HG03520 (cell line): ENCODE measurements at regions not wholly inside any gene's neighbourhood (a gene's known extent, or its start where the extent isn't known, plus 50 kb on each side); places are given as distances from the start of the nearest gene placed in this dataset.
A peak's percentile ranks its signal among the peaks of the same experiment; 100 is the strongest.

Source experiments
- ATAC-seq: cut with Tn5 transposase; IDR thresholded peaks from one replicate; pipeline ENCODE4 v1.9.1; 2021; ENCODE audit warnings: mild to moderate bottlenecking, moderate library complexity; ENCODE audit not compliant: unreplicated experiment

DNA sequence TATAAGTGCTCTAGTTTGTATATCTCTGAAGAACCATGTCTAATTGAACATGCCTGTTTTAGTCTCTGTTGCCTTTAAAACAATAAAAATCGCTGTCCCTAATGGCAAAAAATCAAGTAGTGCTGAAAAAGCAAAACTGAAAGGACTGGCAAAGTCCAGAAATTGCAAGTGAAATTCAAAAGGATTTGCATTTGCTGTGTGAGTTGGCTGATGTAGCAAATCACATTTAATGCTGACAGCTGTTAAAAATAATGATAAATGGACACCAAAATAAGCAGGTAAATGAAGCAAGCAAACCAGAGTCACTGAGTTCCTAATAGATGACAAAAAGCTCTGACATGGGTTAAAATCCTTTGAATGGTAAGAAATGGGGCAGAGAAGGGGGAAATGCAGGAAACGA lies 874.1 kb downstream of the GRM8 start:
- peak; percentile 63 for ATAC-seq

DNA sequence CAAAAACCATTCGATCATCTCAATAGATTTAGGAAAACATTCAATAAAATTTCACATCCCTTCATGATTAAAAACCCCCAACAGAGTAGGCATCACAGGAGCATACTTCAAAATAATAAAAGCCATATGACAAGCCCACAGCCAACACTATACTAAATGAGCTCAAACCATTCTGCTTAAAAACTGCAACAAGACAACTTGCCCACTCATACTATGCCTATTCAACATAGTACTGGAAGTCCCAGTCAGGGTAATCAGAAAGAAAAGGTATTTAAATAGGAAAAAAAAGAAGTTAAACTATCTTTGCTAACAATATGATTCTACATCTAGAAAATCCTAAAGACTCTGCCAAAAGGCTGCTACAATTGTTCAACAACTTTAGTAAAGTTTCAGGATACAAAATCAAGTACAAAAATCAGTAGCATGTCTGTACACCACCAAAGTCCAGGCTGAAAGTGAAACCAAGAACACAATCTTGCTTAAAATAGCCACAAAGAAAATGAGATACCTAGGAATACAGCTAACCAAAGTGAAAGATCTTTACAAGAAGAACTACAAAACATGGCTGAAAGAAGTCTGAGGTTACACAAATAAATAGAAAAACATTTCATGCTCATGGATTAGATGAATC lies 882.6 kb downstream of the GRM8 start:
- ATAC-seq = peak; percentile 60

DNA sequence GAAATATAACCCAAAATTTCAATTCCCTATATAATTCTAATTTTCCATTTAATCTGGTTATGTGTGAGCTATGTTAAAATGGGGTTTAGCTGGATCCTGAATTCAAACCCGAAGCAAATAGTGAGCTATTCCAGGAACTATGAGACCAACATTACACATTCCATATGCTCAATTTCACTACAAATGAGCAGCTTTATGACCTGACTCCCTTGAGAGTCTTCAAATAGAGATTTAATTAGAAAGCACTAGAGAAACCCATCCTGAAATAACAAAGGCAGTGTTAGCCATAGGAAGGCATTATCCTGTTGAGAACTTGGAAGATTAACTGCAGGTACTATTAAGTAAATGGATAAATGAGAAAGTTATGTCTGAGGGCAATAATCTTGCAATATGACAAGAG lies 890.0 kb downstream of the GRM8 start:
- no peak for ATAC-seq

DNA sequence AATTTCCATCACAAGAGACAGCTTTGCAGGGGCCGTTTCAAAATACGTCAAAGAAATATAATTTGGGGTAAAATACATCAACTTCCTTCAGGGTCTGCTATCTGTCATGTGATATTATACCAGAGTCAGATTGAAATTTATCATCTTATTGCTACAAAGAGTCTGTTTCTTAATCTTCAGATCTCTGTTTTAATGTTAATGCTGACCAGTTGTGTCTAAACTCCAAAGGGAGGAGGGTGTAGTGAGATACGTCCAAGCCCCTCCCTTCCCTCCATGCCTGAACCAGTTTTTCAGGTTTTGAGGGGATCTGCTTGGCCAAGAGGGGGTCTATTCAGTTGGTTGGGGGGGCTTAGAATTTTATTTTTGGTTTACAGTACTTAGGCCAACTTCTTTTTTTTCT lies 891.6 kb downstream of the GRM8 start:
- ATAC-seq = no peak

DNA sequence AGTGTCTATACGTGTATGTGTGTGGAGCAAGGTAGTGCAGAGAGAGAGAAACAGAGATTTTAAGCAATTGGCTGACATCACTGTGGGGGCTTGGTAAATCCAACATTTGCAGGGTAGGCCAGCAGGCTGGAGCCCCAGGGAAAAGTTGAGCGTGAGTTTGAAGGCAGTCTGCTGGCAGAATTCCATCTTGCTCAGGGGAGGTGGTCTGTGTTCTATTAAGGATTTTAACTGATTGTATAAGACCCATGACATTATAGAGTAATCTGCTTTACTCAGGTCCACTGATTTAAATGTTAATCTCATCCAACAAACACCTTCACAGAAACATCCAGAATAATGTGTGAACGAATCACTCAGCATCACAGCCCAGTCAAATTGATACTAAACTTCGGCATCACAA lies 912.9 kb downstream of the GRM8 start:
- no peak for ATAC-seq

DNA sequence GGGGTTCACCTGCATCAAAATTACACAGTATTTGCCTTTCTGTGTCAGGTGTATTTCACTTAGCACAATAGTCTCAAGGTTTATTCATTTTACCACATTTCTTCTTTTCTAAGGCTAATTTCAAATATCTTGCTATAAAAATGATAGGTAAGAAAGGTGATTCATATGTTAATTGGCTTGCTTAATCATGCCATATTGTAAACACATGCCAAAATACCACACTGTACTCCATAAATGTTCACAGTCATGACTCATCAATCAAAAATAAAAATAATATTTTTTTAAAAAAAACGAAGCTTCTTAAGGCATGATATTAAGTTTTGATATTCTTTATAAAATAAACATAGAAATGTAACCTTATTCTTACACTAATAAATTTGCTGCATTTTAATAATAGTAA lies 947.1 kb downstream of the GRM8 start:
- ATAC-seq = no peak

DNA sequence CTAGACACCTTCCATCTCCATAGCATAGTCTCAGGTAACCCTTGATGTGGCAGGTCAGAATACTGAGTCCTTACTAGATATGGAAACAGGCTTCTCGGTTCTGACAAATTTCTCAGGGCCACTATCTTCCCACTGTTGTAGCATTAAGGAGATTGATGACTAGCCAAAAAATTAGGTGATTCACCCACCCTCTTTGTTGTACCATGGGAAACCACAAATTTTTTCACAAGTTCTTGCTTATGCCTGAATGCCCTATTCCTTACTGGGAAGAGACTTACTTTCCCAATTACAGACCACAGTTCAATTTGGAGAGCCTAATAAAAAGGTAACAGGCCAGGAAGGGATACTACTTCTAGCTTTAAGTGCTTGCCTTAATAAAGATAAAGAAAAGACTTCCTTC lies 948.8 kb downstream of the GRM8 start:
- ATAC-seq = no peak

DNA sequence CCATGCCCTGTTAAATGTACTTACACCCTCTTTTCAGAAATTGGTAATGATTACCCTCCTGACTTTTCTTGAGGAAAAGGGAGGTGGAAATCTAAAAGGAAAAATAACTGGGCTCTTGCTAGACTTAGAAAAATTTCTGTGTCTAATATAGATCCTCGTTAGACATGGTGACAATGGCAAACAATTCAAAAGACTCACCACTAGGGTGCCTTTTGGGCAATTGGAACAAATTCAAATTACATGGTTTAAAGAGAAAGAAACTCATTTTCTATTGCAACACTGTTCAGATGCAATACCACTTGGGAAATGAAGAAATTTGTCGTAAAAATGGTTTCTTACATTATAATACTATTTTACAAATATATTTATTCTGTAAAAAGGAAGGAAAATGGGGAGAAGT lies 950.1 kb downstream of the GRM8 start:
- no peak for ATAC-seq

DNA sequence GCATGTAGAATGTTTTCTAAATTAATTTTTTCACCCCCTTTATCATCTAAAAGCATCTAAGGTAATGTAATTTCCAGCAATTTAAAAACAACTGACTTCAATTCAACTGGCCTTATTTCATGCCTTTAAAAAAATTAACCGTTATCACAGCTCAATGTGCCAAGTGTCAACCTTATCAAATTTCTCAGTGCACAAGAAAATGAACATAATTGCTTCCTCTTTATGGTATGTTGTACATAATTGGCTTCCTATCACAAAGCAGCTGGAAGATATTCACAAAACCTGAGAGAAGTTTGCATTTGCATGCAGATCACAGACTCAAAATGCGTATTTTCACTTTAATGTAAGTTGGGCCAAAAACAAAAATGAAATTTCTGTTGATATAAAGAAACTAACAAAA lies 966.4 kb downstream of the GRM8 start:
- no peak for ATAC-seq

DNA sequence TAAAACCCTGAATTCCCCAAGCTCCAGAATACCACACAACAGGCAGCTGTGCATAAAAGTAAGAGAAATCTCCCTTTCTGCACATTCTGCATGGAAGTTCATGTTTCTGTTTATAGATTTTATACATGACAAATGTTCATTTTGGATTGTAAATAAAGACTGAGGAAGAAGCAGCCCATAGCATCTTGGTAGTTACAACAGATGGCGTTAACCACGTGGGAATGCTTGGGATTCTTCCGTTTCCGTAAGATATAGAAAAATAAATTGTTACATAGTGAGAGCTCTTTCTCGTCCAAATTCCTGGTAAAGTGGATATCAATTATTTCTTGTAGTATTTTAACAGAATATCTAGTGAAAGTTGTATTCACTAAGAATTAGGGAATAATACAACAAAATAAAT lies 1016.5 kb downstream of the GRM8 start:
- ATAC-seq = no peak

DNA sequence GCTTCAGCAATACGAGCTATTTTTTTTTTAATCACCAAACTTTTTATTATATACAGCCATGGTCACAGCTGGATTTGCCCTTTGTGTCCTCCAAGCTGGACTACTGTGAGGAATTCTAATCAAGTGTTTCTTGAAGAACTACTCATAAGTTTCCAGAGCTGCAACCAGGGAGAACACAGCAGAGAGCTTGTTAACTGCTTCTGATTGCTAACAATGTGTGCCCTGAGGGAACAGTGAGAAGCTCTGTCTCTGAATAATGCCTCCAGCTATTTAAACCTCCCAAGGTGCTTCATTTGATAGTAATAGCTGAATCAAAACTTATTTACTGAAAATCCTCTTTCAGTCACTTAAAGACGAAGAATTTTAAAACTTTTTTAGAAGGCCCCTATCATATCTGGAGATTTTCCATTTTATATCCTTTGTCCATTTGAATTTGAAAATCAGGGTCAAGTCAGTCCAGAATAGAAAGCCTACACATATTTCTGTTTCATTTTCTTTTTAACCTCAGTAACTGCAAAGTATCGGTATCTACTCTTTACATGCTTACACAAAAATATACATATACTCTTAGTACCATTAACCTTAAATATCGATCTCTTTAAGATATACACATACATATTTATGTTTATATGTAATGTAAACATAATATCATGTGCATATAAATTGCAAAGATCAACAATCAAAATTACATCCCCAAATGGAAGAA lies 1024.2 kb downstream of the GRM8 start:
- no peak for ATAC-seq

DNA sequence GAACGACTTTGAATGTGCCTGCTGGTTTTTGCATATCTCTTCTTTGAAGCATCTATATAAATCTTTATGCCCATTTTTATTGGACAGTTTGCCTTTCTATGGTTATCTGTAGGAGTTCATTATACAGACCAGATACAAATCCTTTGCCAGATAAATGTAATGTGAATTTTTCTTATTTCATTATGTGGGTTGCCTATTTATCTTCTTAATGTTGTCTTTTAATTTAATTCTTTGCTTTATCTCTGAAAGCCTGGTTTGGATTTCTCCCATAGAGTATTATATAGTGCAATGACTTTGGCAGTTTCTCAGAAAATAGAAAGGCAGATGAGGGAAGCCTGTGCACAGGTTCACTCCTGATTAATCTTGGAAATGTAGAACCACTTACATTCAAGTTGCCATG lies 1025.1 kb downstream of the GRM8 start:
- no peak for ATAC-seq

DNA sequence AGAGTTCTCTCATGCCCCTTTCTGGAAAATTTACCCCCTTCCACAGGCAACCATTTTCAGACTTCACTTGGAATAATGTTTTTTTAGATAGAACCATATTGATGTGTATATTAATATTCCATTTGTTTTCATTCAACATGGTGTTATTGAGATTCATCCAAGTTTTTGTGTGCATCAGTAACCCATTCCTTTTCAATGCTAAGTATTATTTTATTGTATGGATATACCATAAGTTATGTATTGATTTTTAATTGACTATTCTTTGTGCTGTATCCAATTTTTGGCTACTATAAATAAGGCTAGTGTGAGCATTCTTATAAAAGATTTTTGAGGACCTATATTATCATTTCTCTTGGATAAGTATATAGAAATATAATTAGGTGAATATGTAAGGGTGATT lies 1025.7 kb downstream of the GRM8 start:
- no peak for ATAC-seq

DNA sequence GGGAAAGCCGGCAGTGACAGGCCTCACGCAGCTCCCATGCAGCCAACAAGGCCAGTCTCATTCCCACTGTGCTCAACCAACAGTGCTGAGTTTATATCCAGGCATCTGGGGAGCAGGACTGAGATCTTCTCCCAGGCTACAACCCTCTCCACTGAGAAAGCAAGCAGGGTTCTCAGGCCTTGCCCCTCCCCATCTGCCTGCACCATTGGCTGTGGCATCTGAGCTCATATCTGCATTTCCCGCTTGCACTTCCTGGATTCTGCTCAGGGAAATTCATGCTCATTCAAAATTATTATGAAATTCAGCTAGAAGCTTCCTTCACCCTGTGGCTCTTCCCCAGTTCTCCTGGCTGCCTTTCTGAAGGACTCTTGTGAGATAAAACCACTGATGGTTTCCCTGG lies 1029.0 kb downstream of the GRM8 start:
- ATAC-seq = no peak

DNA sequence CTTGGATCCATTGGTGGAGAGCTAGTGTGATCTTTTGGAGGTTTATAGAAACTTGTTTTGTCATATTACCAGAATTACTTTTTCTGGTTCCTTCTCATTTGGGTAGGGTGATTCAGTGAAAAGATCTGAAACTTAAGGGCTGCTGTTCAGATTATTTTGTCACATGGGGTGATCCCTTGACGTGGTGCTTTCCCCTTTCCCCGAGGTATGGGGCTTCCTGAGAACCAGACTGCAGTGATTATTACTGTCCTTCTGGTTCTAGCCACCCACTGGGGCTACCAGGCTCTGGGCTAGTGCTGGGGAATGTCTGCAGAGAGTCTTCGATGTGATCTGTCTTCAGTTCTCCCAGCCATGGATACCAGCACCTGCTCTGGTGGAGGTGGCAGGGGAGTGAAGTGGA lies 1030.0 kb downstream of the GRM8 start:
- no peak for ATAC-seq

DNA sequence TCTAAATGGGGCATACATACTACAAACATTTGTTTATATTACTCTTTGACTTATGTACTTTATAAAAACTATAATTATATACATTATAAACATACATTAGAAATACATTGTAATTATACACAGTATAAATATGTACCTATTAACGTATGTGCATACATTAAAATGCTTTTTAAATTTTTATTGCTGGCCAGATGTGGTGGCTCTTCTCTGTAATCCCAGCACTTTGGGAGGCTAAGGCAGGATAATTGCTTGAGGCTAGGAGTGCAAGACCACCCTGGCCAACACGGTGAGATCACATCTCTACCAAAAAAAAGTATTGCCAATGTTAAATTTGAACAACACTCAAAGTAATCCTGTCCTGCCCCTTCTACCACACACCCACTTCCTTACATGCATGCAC lies 1037.0 kb downstream of the GRM8 start:
- ATAC-seq = no peak

DNA sequence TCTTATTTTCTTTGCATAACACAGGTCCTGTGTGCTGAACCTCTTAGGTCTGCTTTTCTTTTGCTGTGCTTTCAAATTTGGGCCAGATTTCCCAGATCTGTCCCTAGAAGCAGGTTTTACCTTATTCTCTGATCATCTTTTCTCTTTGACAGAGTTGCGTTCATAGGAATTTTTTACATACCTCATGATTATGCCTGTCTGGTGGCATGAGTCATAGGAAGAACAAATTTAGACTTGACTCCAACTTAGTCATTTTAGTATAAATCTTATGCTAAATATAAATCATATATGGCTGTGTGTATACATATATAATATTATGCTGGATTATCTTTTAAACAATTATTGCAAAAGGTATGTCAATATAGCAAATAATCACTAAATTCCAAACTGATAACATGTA lies 1038.9 kb downstream of the GRM8 start:
- no peak for ATAC-seq

DNA sequence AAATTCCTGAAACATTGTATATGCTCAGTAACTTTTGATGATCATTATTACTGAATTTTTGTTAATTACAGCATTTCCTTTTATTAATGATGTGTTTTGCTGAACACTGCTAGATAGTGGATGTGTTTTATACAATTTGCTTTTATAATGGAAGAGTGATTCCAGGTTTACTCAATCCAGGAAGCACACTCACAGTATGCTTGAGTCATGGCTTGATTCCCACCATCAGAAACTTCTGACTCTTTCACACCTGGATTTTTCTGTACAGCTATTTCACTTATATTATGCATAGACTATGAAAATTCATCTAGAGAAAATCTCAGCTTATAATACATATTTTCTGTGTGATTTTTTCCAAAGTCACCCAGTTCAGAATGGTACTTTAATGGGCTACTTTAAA lies 1040.9 kb downstream of the GRM8 start:
- no peak for ATAC-seq

DNA sequence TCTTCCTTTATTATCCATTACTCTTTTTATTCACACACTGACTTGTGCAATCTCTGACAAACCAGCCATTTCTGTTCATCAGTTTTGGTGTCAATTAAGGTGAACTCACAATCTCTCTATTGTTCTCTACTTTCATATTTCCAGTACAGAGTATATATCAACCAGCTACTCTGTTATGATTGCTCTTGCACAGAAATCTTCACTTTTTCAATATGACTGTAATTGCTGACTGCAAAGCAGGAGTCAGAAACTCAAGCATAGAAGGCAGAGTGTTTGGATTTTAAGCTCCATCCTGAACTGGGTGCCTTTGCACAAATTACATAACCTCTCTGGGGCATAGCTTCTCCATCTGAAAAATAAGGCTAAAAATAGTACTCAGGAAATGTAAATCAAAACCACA lies 1042.0 kb downstream of the GRM8 start:
- peak; percentile 58 for ATAC-seq

DNA sequence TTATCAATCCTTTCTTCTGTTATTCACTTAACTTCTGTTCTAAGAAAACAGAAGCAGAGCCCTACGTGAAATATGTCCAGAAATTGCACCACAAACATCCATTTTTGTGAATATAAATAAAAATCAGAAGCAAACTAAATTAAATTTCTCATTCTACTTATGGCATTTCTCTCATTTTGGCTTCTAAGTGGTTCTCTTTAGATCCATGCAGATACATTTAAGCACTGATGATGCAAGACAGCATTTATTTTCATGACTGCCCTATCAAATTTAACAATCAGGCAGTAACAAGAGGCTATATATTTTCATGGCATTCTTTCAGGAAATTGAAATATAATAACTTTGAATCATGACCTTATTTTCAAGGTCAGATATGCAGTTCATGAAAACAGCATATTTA lies 1049.6 kb downstream of the GRM8 start:
- ATAC-seq = no peak

DNA sequence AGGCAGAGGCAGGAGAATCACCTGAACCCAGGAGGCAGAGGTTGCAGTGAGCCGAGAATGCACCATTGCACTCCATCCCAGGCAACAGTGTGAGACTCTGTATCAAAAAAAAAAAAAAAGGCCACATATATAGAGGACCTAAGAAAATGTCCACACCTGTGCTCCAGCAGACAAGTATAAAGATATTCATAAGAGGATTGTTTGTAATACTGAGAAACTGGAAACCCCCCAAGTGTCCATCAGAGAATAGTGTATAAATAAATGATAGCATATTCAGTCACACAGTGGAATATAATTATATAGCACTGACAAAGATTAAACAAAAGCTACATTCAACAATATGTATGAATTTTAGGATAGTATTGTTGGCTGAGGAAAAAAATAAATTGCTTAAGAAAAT lies 1050.6 kb downstream of the GRM8 start:
- no peak for ATAC-seq

DNA sequence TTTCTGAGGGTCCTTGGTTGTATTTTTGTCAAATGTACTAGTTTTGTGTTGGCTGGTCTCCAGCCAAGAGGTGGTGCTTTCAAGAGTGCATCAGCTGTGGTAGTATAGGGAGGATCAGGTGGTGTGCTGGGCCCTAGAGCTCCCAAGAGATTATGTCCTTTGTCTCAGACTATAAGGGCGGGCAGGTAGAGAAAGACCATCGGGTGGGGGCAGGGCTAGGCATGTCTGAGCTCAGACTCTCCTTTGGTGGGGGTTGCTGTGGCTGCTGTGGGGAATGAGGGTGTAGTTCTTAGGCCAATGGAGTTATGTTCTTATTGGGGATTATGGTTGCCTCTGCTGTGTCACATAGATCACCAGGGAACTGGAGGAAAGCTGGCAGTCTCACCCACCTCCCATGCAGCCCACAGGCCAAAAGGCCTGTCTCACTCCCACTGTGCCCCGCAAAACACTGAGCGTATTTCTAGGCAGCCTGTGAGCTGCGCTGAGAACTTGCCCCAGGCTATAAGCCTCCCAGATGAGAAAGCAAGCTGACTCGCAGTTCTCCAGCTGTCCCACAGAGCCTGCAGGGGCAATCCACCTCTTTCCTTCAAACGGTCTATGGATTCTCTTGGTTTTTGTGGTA lies 1066.7 kb downstream of the GRM8 start:
- ATAC-seq = no peak

DNA sequence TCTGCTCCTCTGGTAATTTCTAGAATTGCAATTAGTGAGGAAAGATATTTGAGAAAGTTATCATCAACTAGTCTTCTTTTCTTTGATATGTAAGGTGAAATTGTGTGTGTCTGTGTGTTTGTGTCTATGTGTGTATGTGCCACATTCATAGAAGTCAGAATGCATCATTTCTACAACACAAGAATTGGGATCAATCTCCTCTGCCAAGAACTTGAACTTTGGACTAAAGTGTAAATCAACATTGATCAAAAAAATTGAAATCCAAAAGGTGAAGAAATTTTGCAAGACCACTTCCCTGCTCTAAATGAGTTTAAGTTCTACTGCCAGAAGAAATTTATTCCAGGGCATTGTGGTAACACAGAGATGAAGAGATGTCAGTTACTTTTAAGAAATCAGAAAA lies 1072.8 kb downstream of the GRM8 start:
- ATAC-seq = no peak
